ENCODE measurements at regions not wholly inside any gene's neighbourhood (a gene's known extent, or its start where the extent isn't known, plus 50 kb on each side); places are given as distances from the start of the nearest gene placed in this dataset.

- Histone ChIP-seq H3K4me1 (no peaks in the 10 kb centered on the region), H3K27ac (no peak overlapping the region), H3K9ac (ENCODE audit: low read depth in 2 of 2, low read length in 2 of 2) (no peak overlapping the region), H3K4me3 (no peak overlapping the region), H3K36me3 (no peaks in the 10 kb centered on the region), H3K27me3 (no peaks in the 10 kb centered on the region), H3K9me3 (no peaks in the 10 kb centered on the region)
- TF ChIP-seq, protein P1, sequence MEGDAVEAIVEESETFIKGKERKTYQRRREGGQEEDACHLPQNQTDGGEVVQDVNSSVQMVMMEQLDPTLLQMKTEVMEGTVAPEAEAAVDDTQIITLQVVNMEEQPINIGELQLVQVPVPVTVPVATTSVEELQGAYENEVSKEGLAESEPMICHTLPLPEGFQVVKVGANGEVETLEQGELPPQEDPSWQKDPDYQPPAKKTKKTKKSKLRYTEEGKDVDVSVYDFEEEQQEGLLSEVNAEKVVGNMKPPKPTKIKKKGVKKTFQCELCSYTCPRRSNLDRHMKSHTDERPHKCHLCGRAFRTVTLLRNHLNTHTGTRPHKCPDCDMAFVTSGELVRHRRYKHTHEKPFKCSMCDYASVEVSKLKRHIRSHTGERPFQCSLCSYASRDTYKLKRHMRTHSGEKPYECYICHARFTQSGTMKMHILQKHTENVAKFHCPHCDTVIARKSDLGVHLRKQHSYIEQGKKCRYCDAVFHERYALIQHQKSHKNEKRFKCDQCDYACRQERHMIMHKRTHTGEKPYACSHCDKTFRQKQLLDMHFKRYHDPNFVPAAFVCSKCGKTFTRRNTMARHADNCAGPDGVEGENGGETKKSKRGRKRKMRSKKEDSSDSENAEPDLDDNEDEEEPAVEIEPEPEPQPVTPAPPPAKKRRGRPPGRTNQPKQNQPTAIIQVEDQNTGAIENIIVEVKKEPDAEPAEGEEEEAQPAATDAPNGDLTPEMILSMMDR (IDR thresholded peaks at IDR 0.05) = no peak
- no peak for DNase-seq
- intact Hi-C loops (cut with DNase I) = no loop called here
Observed at GRCh38 chrX:13903405-13903804, 86.5 kb upstream of the GPM6B start.

- H3K4me1 ChIP-seq = no peaks in the 10 kb centered on the region
- H3K4me3 ChIP-seq = no peak overlapping the region
- H3K9me3 ChIP-seq = no peaks in the 10 kb centered on the region
- H3K27me3 ChIP-seq = peaks cover 4% of the 10 kb centered on the region
- H3K27ac ChIP-seq = no peak overlapping the region
- no peaks in the 10 kb centered on the region for H3K36me3 ChIP-seq
- H3K9ac ChIP-seq (ENCODE audit: low read depth in 2 of 2, low read length in 2 of 2) = no peak overlapping the region
- intact Hi-C loops (cut with DNase I) = no loop called here
- TF ChIP-seq, protein P1 (IDR thresholded peaks at IDR 0.05) = no peak
- no peak for DNase-seq
Observed at GRCh38 chrX:13902406-13902805, 85.5 kb upstream of the GPM6B start.

DNA sequence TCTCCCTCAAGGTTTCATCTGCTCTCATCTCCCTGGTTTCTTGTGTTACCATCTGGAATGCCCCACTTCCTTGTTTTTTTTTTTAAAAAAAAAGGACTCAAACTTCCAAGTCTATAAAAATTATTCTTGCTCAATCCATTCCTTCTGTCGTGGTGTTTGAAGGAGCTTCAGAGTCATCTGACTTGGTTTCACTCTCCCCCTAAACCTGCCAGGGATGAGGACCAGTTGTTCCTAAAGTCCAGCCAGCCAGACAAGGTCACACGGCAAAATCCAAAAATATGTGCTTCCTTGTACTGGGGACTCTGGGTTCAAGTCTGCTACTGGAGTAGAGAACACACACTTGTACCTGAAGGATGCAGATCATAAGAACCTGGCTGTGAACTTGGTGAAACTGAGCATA is 84.5 kb upstream of the GPM6B start:
- intact Hi-C loops (cut with DNase I) = no loop called here
- H3K27ac ChIP-seq = no peak overlapping the region
- H3K4me1 ChIP-seq = no peaks in the 10 kb centered on the region

GRCh38 chrX:13900351-13900750 is 83.5 kb upstream of the GPM6B start:
- H3K27me3 ChIP-seq = peaks cover 4% of the 10 kb centered on the region
- TF ChIP-seq, protein P1 (IDR thresholded peaks at IDR 0.05) = no peak
- no peak overlapping the region for H3K27ac ChIP-seq
- no peak overlapping the region for H3K9ac ChIP-seq (ENCODE audit: low read depth in 2 of 2, low read length in 2 of 2)
- intact Hi-C loops (cut with DNase I) = no loop called here
- H3K36me3 ChIP-seq = no peaks in the 10 kb centered on the region
- no peak for DNase-seq
- no peak overlapping the region for H3K4me3 ChIP-seq
- no peaks in the 10 kb centered on the region for H3K4me1 ChIP-seq
- H3K9me3 ChIP-seq = no peaks in the 10 kb centered on the region

More for the DNA sequence above, 84.5 kb upstream of the GPM6B start:
- TF ChIP-seq, protein P1 (IDR thresholded peaks at IDR 0.05) = no peak
- no peak overlapping the region for H3K9ac ChIP-seq (ENCODE audit: low read depth in 2 of 2, low read length in 2 of 2)
- peaks cover 4% of the 10 kb centered on the region for H3K27me3 ChIP-seq
- no peaks in the 10 kb centered on the region for H3K36me3 ChIP-seq
- H3K4me3 ChIP-seq = no peak overlapping the region
- H3K9me3 ChIP-seq = no peaks in the 10 kb centered on the region
- no peak for DNase-seq

DNA sequence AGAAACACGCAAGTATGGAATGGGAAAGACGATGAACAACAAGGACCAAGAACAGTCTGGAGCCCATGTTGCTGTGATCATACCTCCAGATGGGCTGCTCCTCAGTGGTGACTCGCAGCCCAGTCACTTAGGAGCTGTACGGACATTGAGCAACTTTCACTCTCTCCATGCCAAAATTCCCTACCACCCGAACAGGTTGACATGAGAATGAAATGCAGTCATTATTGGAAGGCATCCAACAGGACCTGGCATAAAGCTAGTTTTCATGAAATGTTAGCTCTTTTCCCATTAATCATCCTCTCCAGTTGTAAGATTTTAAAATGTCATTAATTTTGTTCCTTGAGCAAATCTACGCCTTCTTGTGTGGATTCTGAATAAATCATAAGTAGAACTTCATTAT is 82.7 kb upstream of the GPM6B start:
- H3K27ac ChIP-seq = no peak overlapping the region
- no peak overlapping the region for H3K9ac ChIP-seq (ENCODE audit: low read depth in 2 of 2, low read length in 2 of 2)
- no peaks in the 10 kb centered on the region for H3K9me3 ChIP-seq
- TF ChIP-seq, protein P1 (IDR thresholded peaks at IDR 0.05) = no peak
- DNase-seq = no peak
- peaks cover 4% of the 10 kb centered on the region for H3K27me3 ChIP-seq
- H3K36me3 ChIP-seq = no peaks in the 10 kb centered on the region
- no peaks in the 10 kb centered on the region for H3K4me1 ChIP-seq
- no peak overlapping the region for H3K4me3 ChIP-seq
- intact Hi-C loops (cut with DNase I) = no loop called here

GRCh38 chrX:13898603-13899002 is 81.7 kb upstream of the GPM6B start:
- Histone ChIP-seq H3K27ac (no peak overlapping the region), H3K4me1 (no peaks in the 10 kb centered on the region), H3K9ac (ENCODE audit: low read depth in 2 of 2, low read length in 2 of 2) (no peak overlapping the region), H3K27me3 (peaks cover 4% of the 10 kb centered on the region), H3K4me3 (no peak overlapping the region), H3K9me3 (no peaks in the 10 kb centered on the region), H3K36me3 (no peaks in the 10 kb centered on the region)
- DNase-seq = no peak
- TF ChIP-seq, protein P1 (IDR thresholded peaks at IDR 0.05) = no peak
- intact Hi-C loops (cut with DNase I) = no loop called here
